Neural cell (in vitro differentiated cells): ENCODE measurements at regions not wholly inside any gene's neighbourhood (a gene's known extent, or its start where the extent isn't known, plus 50 kb on each side); places are given as distances from the start of the nearest gene placed in this dataset.

ENCODE experiments used
- EZH2 ChIP-seq: fragments of 200-600, 300-800 bp; shearing (Covaris generic), sonication (generic); IDR thresholded peaks from 2 replicates; pipeline ENCODE4 v1.6.1; 2014; ENCODE audit warnings: antibody characterized with exemption, low read length, borderline replicate concordance, mild to moderate bottlenecking; ENCODE audit not compliant: insufficient read depth, poor library complexity, severe bottlenecking
- POLR2AphosphoS5 ChIP-seq: IDR thresholded peaks from 2 replicates; pipeline ENCODE4 v1.6.1; 2012
- RAD21 ChIP-seq: fragments of 450-650 bp; conservative IDR thresholded peaks from 2 replicates; pipeline ENCODE4 v1.6.1; 2014; ENCODE audit warnings: antibody characterized with exemption, mild to moderate bottlenecking, moderate library complexity
- TAF1 ChIP-seq: IDR thresholded peaks from 2 replicates; pipeline ENCODE4 v1.6.1; 2012; ENCODE audit warnings: low read depth
- TF ChIP-seq, protein P1 (sequence below): fragments of 450-650 bp; IDR thresholded peaks from 2 replicates; pipeline ENCODE4 v1.5.1; 2014; ENCODE audit warnings: antibody characterized with exemption, mild to moderate bottlenecking, moderate library complexity; ENCODE audit not compliant: poor library complexity, severe bottlenecking

DNA sequence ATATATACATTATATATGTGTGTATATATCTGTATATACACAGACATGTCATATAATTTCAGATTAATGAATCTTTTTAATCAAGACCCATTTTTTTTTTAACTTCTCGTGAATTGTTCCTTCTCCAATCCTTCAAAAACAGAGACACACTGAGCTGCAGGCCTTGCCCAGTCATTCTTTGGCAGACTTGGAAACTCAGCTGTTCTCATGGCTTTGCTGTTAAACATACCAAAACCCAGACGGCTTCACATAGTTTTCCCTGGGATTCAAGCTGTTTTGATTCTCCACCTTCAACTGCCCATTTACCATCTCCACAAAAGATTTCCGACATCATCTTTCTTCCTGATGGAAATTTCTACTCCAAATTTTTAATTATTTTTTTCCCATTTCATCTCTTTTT is 148.7 kb downstream of the KCNJ2 start:
- TF ChIP-seq, protein P1, sequence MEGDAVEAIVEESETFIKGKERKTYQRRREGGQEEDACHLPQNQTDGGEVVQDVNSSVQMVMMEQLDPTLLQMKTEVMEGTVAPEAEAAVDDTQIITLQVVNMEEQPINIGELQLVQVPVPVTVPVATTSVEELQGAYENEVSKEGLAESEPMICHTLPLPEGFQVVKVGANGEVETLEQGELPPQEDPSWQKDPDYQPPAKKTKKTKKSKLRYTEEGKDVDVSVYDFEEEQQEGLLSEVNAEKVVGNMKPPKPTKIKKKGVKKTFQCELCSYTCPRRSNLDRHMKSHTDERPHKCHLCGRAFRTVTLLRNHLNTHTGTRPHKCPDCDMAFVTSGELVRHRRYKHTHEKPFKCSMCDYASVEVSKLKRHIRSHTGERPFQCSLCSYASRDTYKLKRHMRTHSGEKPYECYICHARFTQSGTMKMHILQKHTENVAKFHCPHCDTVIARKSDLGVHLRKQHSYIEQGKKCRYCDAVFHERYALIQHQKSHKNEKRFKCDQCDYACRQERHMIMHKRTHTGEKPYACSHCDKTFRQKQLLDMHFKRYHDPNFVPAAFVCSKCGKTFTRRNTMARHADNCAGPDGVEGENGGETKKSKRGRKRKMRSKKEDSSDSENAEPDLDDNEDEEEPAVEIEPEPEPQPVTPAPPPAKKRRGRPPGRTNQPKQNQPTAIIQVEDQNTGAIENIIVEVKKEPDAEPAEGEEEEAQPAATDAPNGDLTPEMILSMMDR = no peak
- TF ChIP-seq TAF1 = no peak
- no peak for TF ChIP-seq POLR2AphosphoS5
- no peak for TF ChIP-seq EZH2
- no peak for TF ChIP-seq RAD21
